Activated CD4-positive, CD25-positive, alpha-beta regulatory T cell (primary cell): ENCODE measurements at regions not wholly inside any gene's neighbourhood (a gene's known extent, or its start where the extent isn't known, plus 50 kb on each side); places are given as distances from the start of the nearest gene placed in this dataset.

ENCODE experiments used
- DNase-seq, 4 experiments: peaks; one replicate each; lab custom pipeline; 2025; lab: John Stamatoyannopoulos, UW

- DNase-seq: no peak
Measured at GRCh38 chr9:135338546-135338945, 141.0 kb upstream of the PPP1R26 start.

GRCh38 chr9:135339378-135339973 is 140.1 kb upstream of the PPP1R26 start:
- no peak for DNase-seq

- no peak for DNase-seq
Measured at GRCh38 chr9:135340143-135340655, 139.4 kb upstream of the PPP1R26 start.

GRCh38 chr9:135340726-135341475 is 138.7 kb upstream of the PPP1R26 start:
- DNase-seq: no peak

GRCh38 chr9:135341612-135342169 is 137.9 kb upstream of the PPP1R26 start:
- DNase-seq: no peak

GRCh38 chr9:135342206-135343130 is 137.1 kb upstream of the PPP1R26 start:
- DNase-seq: no peak

- DNase-seq: no peak
Measured at GRCh38 chr9:135343136-135343535, 136.4 kb upstream of the PPP1R26 start.

- DNase-seq: peak in 2 of 4 experiments; percentile 5 to 21
Measured at GRCh38 chr9:135343837-135344522, 135.6 kb upstream of the PPP1R26 start.

GRCh38 chr9:135344523-135344901 is 135.1 kb upstream of the PPP1R26 start:
- DNase-seq: no peak

- no peak for DNase-seq
Measured at GRCh38 chr9:135344915-135345500, 134.6 kb upstream of the PPP1R26 start.

- DNase-seq: no peak
Measured at GRCh38 chr9:135345775-135346433, 133.7 kb upstream of the PPP1R26 start.

- DNase-seq: no peak
Measured at GRCh38 chr9:135346438-135347050, 133.0 kb upstream of the PPP1R26 start.

GRCh38 chr9:135347461-135347860 is 132.1 kb upstream of the PPP1R26 start:
- no peak for DNase-seq

- DNase-seq: no peak
Measured at GRCh38 chr9:135348076-135348787, 131.3 kb upstream of the PPP1R26 start.

GRCh38 chr9:135348788-135349150 is 130.8 kb upstream of the PPP1R26 start:
- no peak for DNase-seq

- DNase-seq: no peak
Measured at GRCh38 chr9:135349212-135350002, 130.2 kb upstream of the PPP1R26 start.

- no peak for DNase-seq
Measured at GRCh38 chr9:135350003-135350315, 129.6 kb upstream of the PPP1R26 start.

GRCh38 chr9:135353935-135354334 is 125.6 kb upstream of the PPP1R26 start:
- no peak for DNase-seq

GRCh38 chr9:135355521-135356011 is 124.0 kb upstream of the PPP1R26 start:
- DNase-seq: no peak
